NCI-H446 treated with DMSO at 0.1 percent for 48 hours (cell line): ENCODE measurements at regions not wholly inside any gene's neighbourhood (a gene's known extent, or its start where the extent isn't known, plus 50 kb on each side); places are given as distances from the start of the nearest gene placed in this dataset.

Experiments
- DNase-seq: peaks from one replicate; lab custom pipeline; 2025; lab: John Stamatoyannopoulos, UW

GRCh38 chrX:68947882-68948605 is 119.2 kb downstream of the EFNB1 start:
- no peak for DNase-seq

GRCh38 chrX:68945603-68946228 is 116.9 kb downstream of the EFNB1 start:
- no peak for DNase-seq

- DNase-seq, result no peak
Measured at GRCh38 chrX:68945081-68945602, 116.3 kb downstream of the EFNB1 start.

- no peak for DNase-seq
Measured at GRCh38 chrX:68944211-68944610, 115.4 kb downstream of the EFNB1 start.

GRCh38 chrX:68942840-68943239 is 114.0 kb downstream of the EFNB1 start:
- DNase-seq, result no peak

GRCh38 chrX:68942104-68942503 is 113.3 kb downstream of the EFNB1 start:
- no peak for DNase-seq

- DNase-seq, result no peak
Measured at GRCh38 chrX:68941385-68941952, 112.6 kb downstream of the EFNB1 start.

GRCh38 chrX:68940601-68941000 is 111.8 kb downstream of the EFNB1 start:
- DNase-seq, result no peak

GRCh38 chrX:68939868-68940267 is 111.0 kb downstream of the EFNB1 start:
- DNase-seq, result no peak

- no peak for DNase-seq
Measured at GRCh38 chrX:68938244-68939004, 109.6 kb downstream of the EFNB1 start.

- no peak for DNase-seq
Measured at GRCh38 chrX:68937581-68937980, 108.8 kb downstream of the EFNB1 start.

GRCh38 chrX:68936608-68937007 is 107.8 kb downstream of the EFNB1 start:
- DNase-seq, result no peak

- DNase-seq, result no peak
Measured at GRCh38 chrX:68936126-68936525, 107.3 kb downstream of the EFNB1 start.

GRCh38 chrX:68935362-68935761 is 106.5 kb downstream of the EFNB1 start:
- DNase-seq, result no peak

- no peak for DNase-seq
Measured at GRCh38 chrX:68934922-68935321, 106.1 kb downstream of the EFNB1 start.

GRCh38 chrX:68934421-68934820 is 105.6 kb downstream of the EFNB1 start:
- no peak for DNase-seq

- peak; percentile 16 for DNase-seq
Measured at GRCh38 chrX:68932611-68933010, 103.8 kb downstream of the EFNB1 start.

GRCh38 chrX:68931345-68931744 is 102.5 kb downstream of the EFNB1 start:
- no peak for DNase-seq

GRCh38 chrX:68930542-68931317 is 101.9 kb downstream of the EFNB1 start:
- DNase-seq, result no peak

- DNase-seq, result no peak
Measured at GRCh38 chrX:68929332-68930150, 100.7 kb downstream of the EFNB1 start.

- no peak for DNase-seq
Measured at GRCh38 chrX:68928401-68928800, 99.6 kb downstream of the EFNB1 start.
